PC-9 (cell line): ENCODE measurements at regions not wholly inside any gene's neighbourhood (a gene's known extent, or its start where the extent isn't known, plus 50 kb on each side); places are given as distances from the start of the nearest gene placed in this dataset.

Source experiments
- BruUV-seq: library from RNA; stranded (reverse); fragments of 400-500 nt; replicated peaks from 2 replicates; lab custom pipeline; 2021; lab: Mats Ljungman, UMichigan
- CTCF ChIA-PET: fragments of 300-600 bp; sonication (Branson Sonifier 250); formaldehyde crosslinking; loops from one replicate; lab custom pipeline; 2022; ENCODE audit warnings: antibody characterized with exemption; lab: Charles Lee
- POLR2A ChIA-PET: fragments of 300-600 bp; sonication (Branson Sonifier 250); formaldehyde crosslinking; loops from one replicate; lab custom pipeline; 2022; ENCODE audit warnings: antibody characterized with exemption; ENCODE audit not compliant: unreplicated experiment; lab: Charles Lee
- DNase-seq, 2 experiments: peaks; one replicate each; pipeline versions ENCODE4 v3.0.0 to v3.0.0-alpha.2; 2015 to 2022; ENCODE audit warnings: mixed read lengths in 1 of 2
- H2AFZ ChIP-seq: fragments of 200-600 bp; sonication (generic); 2 replicates; pipeline ENCODE4 v1.8.1; 2017; ENCODE audit warnings: antibody characterized with exemption
- H3F3A ChIP-seq: fragments of 200-600 bp; sonication (generic); 2 replicates; pipeline ENCODE4 v1.8.1; 2017; ENCODE audit warnings: antibody characterized with exemption, mild to moderate bottlenecking, low read depth; ENCODE audit not compliant: insufficient read depth
- H3K27ac ChIP-seq: fragments of 200-600 bp; sonication (generic); 2 replicates; pipeline ENCODE4 v1.6.1; 2016; ENCODE audit warnings: mixed run types
- H3K27me3 ChIP-seq: fragments of 200-600 bp; sonication (generic); 2 replicates; pipeline ENCODE4 v1.6.1; 2016; ENCODE audit warnings: low read depth, mixed run types; ENCODE audit not compliant: insufficient read depth
- H3K36me3 ChIP-seq: fragments of 200-600 bp; sonication (generic); 2 replicates; pipeline ENCODE4 v1.6.1; 2016; ENCODE audit warnings: low read depth, mixed run types
- H3K4me1 ChIP-seq: fragments of 200-600 bp; sonication (generic); replicated peaks from 2 replicates; pipeline ENCODE4 v1.6.1; 2016; ENCODE audit warnings: mixed run types; ENCODE audit not compliant: insufficient read depth
- H3K4me2 ChIP-seq: fragments of 200-600 bp; sonication (generic); 2 replicates; pipeline ENCODE4 v1.6.1; 2017; ENCODE audit warnings: mixed run types
- H3K4me3 ChIP-seq: fragments of 200-600 bp; sonication (generic); 2 replicates; pipeline ENCODE4 v1.6.1; 2016; ENCODE audit warnings: mixed run types
- H3K79me2 ChIP-seq: fragments of 200-600 bp; sonication (generic); 2 replicates; pipeline ENCODE4 v1.6.1; 2017; ENCODE audit warnings: low read depth, mixed run types
- H3K9me2 ChIP-seq: fragments of 200-600 bp; sonication (generic); 2 replicates; pipeline ENCODE4 v1.8.1; 2017; ENCODE audit warnings: mild to moderate bottlenecking; ENCODE audit not compliant: insufficient read depth
- H3K9me3 ChIP-seq: fragments of 200-600 bp; sonication (generic); 2 replicates; pipeline ENCODE4 v1.8.1; 2016; ENCODE audit warnings: low read depth; ENCODE audit not compliant: insufficient read depth
- H4K20me1 ChIP-seq: fragments of 200-600 bp; sonication (generic); 2 replicates; pipeline ENCODE4 v1.8.1; 2017; ENCODE audit not compliant: insufficient read depth
- CTCF ChIP-seq: fragments of 200-600 bp; sonication (generic); conservative IDR thresholded peaks from 2 replicates; pipeline ENCODE4 v1.6.1; 2017; ENCODE audit warnings: mixed run types, antibody characterized with exemption, mild to moderate bottlenecking, moderate library complexity
- EZH2 ChIP-seq: fragments of 200-600 bp; sonication (generic); IDR thresholded peaks from 2 replicates; pipeline ENCODE4 v1.8.0; 2017; ENCODE audit warnings: antibody characterized with exemption, low read depth
- intact Hi-C: fragments of 100-400 bp; cut with micrococcal nuclease; formaldehyde crosslinking; loops from one replicate; pipeline ENCODE4 v1.10.0; 2022; ENCODE audit not compliant: unreplicated experiment

GRCh38 chr22:22996511-22997261, 73.6 kb upstream of the GNAZ start:
- no peaks in the 10 kb centered on the region for H3F3A ChIP-seq
- no peaks in the 10 kb centered on the region for H3K9me3 ChIP-seq
- DNase-seq = no peak
- no peak overlapping the region for H2AFZ ChIP-seq
- H4K20me1 ChIP-seq = no peaks in the 10 kb centered on the region
- H3K4me3 ChIP-seq = no peak overlapping the region
- H3K36me3 ChIP-seq = no peaks in the 10 kb centered on the region
- no peaks in the 10 kb centered on the region for H3K79me2 ChIP-seq
- no peak overlapping the region for H3K4me2 ChIP-seq
- intact Hi-C loops = no loop called here
- H3K27ac ChIP-seq = no peak overlapping the region
- H3K27me3 ChIP-seq = peaks cover 11% of the 10 kb centered on the region; the same call in 1 of the 2 replicates
- CTCF ChIA-PET = no interaction called here
- no peaks in the 10 kb centered on the region for H3K4me1 ChIP-seq
- POLR2A ChIA-PET = no interaction called here
- BruUV-seq = no TSS peak
- no peaks in the 10 kb centered on the region for H3K9me2 ChIP-seq
- TF ChIP-seq EZH2 (no peak), CTCF (no peak)

- no peaks in the 10 kb centered on the region for H3K9me2 ChIP-seq
- H3K4me2 ChIP-seq = no peak overlapping the region
- H3K9me3 ChIP-seq = no peaks in the 10 kb centered on the region
- H4K20me1 ChIP-seq = no peaks in the 10 kb centered on the region
- DNase-seq = no peak
- H2AFZ ChIP-seq = no peak overlapping the region
- ChIA-PET POLR2A (no interaction called here), CTCF (no interaction called here)
- H3K4me3 ChIP-seq = no peak overlapping the region
- BruUV-seq = no TSS peak
- peaks cover 11% of the 10 kb centered on the region; the same call in 1 of the 2 replicates for H3K27me3 ChIP-seq
- no peaks in the 10 kb centered on the region for H3K79me2 ChIP-seq
- H3F3A ChIP-seq = no peaks in the 10 kb centered on the region
- no peaks in the 10 kb centered on the region for H3K36me3 ChIP-seq
- intact Hi-C loops = no loop called here
- H3K4me1 ChIP-seq = no peaks in the 10 kb centered on the region
- no peak for TF ChIP-seq EZH2
- no peak for TF ChIP-seq CTCF
- no peak overlapping the region for H3K27ac ChIP-seq
These were observed 72.9 kb upstream of the GNAZ start for GRCh38 chr22:22997262-22997898.

- H3K9me2 ChIP-seq = no peaks in the 10 kb centered on the region
- no peak overlapping the region for H3K4me2 ChIP-seq
- intact Hi-C loops = no loop called here
- no peak overlapping the region for H2AFZ ChIP-seq
- H3K27me3 ChIP-seq = peaks cover 5% of the 10 kb centered on the region; the same call in 1 of the 2 replicates
- no peaks in the 10 kb centered on the region for H3K9me3 ChIP-seq
- no peaks in the 10 kb centered on the region for H3K4me1 ChIP-seq
- no peak overlapping the region for H3K27ac ChIP-seq
- no peaks in the 10 kb centered on the region for H3F3A ChIP-seq
- TF ChIP-seq EZH2 (no peak), CTCF (no peak)
- DNase-seq = no peak
- no peaks in the 10 kb centered on the region for H3K79me2 ChIP-seq
- H4K20me1 ChIP-seq = no peaks in the 10 kb centered on the region
- no peak overlapping the region for H3K4me3 ChIP-seq
- no TSS peak for BruUV-seq
- ChIA-PET CTCF (no interaction called here), POLR2A (no interaction called here)
- H3K36me3 ChIP-seq = no peaks in the 10 kb centered on the region
These were observed 72.3 kb upstream of the GNAZ start for GRCh38 chr22:22997988-22998387.
